ENCODE measurements at regions not wholly inside any gene's neighbourhood (a gene's known extent, or its start where the extent isn't known, plus 50 kb on each side); places are given as distances from the start of the nearest gene placed in this dataset.

DNA sequence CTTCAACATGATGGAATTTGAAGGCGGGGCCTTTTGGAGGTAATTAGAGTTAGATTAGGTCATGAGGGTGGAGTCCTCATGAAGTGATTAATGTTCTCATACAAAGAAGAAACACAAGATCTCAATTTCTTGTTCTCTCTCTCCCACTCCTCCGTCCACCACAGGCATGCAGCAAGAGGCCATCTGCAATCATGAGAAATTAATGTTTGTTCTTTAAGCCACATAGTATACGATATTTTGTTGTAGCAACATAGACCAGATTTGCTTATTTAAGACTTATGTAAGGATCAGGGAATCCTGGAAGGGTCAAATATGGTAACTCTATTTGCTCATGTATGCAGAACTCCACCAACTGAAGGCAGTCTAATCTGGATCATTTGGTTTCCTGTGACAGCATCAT, 429.0 kb downstream of the LRIG3 start:
- TF ChIP-seq NFIC (IDR thresholded peaks at IDR 0.05) = no peak
- no peak for TF ChIP-seq CEBPB (IDR thresholded peaks at IDR 0.05)
- no peak for TF ChIP-seq FOXM1 (IDR thresholded peaks at IDR 0.05; ENCODE audit: borderline replicate concordance, low read depth)
- TF ChIP-seq TCF12 (IDR thresholded peaks at IDR 0.05; ENCODE audit: low read depth) = no peak
- TF ChIP-seq ZBTB7A (IDR thresholded peaks at IDR 0.05; ENCODE audit: low read depth) = no peak
- TF ChIP-seq, protein P1, sequence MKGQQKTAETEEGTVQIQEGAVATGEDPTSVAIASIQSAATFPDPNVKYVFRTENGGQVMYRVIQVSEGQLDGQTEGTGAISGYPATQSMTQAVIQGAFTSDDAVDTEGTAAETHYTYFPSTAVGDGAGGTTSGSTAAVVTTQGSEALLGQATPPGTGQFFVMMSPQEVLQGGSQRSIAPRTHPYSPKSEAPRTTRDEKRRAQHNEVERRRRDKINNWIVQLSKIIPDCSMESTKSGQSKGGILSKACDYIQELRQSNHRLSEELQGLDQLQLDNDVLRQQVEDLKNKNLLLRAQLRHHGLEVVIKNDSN (IDR thresholded peaks at IDR 0.05) = no peak
- TF ChIP-seq RAD21 (IDR thresholded peaks at IDR 0.05; ENCODE audit: low read depth) = no peak
- TF ChIP-seq, protein P2, sequence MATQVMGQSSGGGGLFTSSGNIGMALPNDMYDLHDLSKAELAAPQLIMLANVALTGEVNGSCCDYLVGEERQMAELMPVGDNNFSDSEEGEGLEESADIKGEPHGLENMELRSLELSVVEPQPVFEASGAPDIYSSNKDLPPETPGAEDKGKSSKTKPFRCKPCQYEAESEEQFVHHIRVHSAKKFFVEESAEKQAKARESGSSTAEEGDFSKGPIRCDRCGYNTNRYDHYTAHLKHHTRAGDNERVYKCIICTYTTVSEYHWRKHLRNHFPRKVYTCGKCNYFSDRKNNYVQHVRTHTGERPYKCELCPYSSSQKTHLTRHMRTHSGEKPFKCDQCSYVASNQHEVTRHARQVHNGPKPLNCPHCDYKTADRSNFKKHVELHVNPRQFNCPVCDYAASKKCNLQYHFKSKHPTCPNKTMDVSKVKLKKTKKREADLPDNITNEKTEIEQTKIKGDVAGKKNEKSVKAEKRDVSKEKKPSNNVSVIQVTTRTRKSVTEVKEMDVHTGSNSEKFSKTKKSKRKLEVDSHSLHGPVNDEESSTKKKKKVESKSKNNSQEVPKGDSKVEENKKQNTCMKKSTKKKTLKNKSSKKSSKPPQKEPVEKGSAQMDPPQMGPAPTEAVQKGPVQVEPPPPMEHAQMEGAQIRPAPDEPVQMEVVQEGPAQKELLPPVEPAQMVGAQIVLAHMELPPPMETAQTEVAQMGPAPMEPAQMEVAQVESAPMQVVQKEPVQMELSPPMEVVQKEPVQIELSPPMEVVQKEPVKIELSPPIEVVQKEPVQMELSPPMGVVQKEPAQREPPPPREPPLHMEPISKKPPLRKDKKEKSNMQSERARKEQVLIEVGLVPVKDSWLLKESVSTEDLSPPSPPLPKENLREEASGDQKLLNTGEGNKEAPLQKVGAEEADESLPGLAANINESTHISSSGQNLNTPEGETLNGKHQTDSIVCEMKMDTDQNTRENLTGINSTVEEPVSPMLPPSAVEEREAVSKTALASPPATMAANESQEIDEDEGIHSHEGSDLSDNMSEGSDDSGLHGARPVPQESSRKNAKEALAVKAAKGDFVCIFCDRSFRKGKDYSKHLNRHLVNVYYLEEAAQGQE (IDR thresholded peaks at IDR 0.05; ENCODE audit: low read depth) = no peak
- no peak for TF ChIP-seq TEAD4 (IDR thresholded peaks at IDR 0.05)
- no peak for TF ChIP-seq YY1 (IDR thresholded peaks at IDR 0.05; ENCODE audit: low read depth)
- no peak for TF ChIP-seq EGR1 (IDR thresholded peaks at IDR 0.05)
- TF ChIP-seq, protein P3, sequence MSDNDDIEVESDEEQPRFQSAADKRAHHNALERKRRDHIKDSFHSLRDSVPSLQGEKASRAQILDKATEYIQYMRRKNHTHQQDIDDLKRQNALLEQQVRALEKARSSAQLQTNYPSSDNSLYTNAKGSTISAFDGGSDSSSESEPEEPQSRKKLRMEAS (IDR thresholded peaks at IDR 0.05) = no peak

DNA sequence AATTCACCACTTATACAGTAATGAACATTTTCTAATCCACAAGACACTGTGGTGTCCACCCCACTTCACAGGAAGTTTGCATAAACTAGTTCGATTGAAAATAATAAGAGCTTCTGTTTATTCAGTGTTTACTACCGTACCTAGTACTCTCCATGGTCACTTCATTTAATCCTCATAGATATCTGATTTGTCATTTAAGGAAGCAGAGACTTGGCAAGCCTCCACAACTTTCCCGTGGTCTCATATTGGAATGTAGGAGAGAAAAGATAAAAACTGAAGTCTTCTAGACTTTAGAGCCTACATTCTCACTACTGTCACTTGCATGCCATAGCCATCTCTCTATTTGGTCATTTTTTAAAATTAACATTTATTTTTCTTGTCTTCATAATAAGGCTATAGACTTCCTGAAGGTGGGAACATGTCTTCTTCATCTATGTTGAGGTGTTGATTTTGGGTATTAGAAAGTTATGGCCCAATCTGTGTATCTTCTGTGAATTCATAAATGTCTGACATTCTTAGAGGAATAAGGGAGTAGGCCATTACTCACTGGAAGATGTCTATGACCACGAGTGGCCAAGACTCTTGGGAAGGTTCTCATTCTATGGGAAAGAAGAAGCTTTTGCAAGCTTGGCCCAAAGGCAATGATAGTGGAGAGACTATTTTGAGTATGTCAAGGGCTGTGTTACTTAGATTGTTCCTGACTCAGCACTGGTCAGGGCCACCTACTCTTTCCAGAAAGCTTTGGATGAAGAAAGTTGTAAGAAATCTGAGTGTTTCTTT, 423.7 kb downstream of the LRIG3 start:
- TF ChIP-seq FOXM1 (IDR thresholded peaks at IDR 0.05; ENCODE audit: borderline replicate concordance, low read depth) (no peak), EGR1 (IDR thresholded peaks at IDR 0.05) (no peak), ZBTB7A (IDR thresholded peaks at IDR 0.05; ENCODE audit: low read depth) (no peak), TCF12 (IDR thresholded peaks at IDR 0.05; ENCODE audit: low read depth) (no peak), TAF1 (IDR thresholded peaks at IDR 0.05; ENCODE audit: low read depth) (no peak), CEBPB (IDR thresholded peaks at IDR 0.05) (no peak), YY1 (IDR thresholded peaks at IDR 0.05; ENCODE audit: low read depth) (no peak), NFIC (IDR thresholded peaks at IDR 0.05) (no peak), CREB1 (IDR thresholded peaks at IDR 0.05; ENCODE audit: low read depth) (no peak), EP300 (IDR thresholded peaks at IDR 0.05; ENCODE audit: borderline replicate concordance) (no peak), TEAD4 (IDR thresholded peaks at IDR 0.05) (no peak), RAD21 (IDR thresholded peaks at IDR 0.05; ENCODE audit: low read depth) (no peak)
- TF ChIP-seq, protein P1 (IDR thresholded peaks at IDR 0.05) = no peak
- TF ChIP-seq, protein P3 (IDR thresholded peaks at IDR 0.05) = no peak
- TF ChIP-seq, protein P2 (IDR thresholded peaks at IDR 0.05; ENCODE audit: low read depth) = no peak

DNA sequence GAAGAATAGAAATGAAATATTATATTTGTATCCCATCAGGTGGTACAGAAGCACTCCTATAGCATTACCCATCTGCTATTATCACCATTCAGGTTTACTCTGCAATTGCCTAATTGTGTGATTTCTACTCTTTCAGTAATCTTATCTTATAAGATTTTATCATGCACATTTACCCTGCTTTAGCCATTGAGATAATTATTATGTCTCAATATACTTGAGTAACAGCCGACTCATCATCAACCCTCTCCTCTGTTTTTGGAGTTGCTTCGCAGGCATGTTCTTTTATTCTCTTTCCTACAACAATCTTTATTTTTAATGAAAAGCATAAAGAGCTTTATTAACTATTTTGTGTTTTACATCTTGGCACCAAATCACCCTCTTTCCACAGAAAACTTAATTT, 419.9 kb downstream of the LRIG3 start:
- TF ChIP-seq NFIC (IDR thresholded peaks at IDR 0.05) (no peak), TEAD4 (IDR thresholded peaks at IDR 0.05) (no peak), ZBTB7A (IDR thresholded peaks at IDR 0.05; ENCODE audit: low read depth) (no peak), TAF1 (IDR thresholded peaks at IDR 0.05; ENCODE audit: low read depth) (no peak), EGR1 (IDR thresholded peaks at IDR 0.05) (no peak), TCF12 (IDR thresholded peaks at IDR 0.05; ENCODE audit: low read depth) (no peak), CEBPB (IDR thresholded peaks at IDR 0.05) (no peak), FOXM1 (IDR thresholded peaks at IDR 0.05; ENCODE audit: borderline replicate concordance, low read depth) (no peak), RAD21 (IDR thresholded peaks at IDR 0.05; ENCODE audit: low read depth) (no peak)
- TF ChIP-seq, protein P1 (IDR thresholded peaks at IDR 0.05) = no peak
- TF ChIP-seq, protein P2 (IDR thresholded peaks at IDR 0.05; ENCODE audit: low read depth) = no peak

DNA sequence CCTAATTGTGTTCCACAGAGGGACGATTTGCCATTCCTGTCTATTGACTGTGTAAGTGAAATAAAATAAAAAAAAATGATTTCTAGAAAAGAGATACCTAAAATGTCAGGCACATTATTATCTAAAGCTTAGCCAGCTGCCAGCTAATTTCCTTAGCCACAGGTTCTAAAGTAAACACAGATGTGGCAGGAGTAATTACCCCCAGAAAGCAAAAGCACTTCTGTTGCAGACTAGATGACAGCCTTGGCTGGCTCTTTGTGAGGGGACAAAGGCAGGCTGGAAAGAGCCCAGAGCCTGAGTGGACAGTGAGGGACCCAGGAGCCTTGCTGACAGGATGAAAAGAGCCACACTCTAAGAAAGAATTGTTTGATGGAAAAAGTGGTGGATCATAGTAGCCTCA, 418.1 kb downstream of the LRIG3 start:
- TF ChIP-seq, protein P1 (IDR thresholded peaks at IDR 0.05) = no peak
- TF ChIP-seq NFIC (IDR thresholded peaks at IDR 0.05) (no peak), TCF12 (IDR thresholded peaks at IDR 0.05; ENCODE audit: low read depth) (no peak)
- TF ChIP-seq, protein P2 (IDR thresholded peaks at IDR 0.05; ENCODE audit: low read depth) = no peak
- TF ChIP-seq, protein P3 (IDR thresholded peaks at IDR 0.05) = no peak

All from Ishikawa (cell line).